Liver (tissue), 7 donors: ENCODE measurements at regions not wholly inside any gene's neighbourhood (a gene's known extent, or its start where the extent isn't known, plus 50 kb on each side); places are given as distances from the start of the nearest gene placed in this dataset.

ENCODE experiments used
- DNase-seq: peaks from one replicate; pipeline ENCODE4 v3.0.0-alpha.2; 2017; ENCODE audit warnings: low spot score
- H3K27ac ChIP-seq, 2 donors: one replicate each; pipeline ENCODE4 v1.7.0; 2013; ENCODE audit warnings: inconsistent platforms in 2 of 2, low read length in 2 of 2, control low read depth in 1 of 2, low read depth in 1 of 2, mild to moderate bottlenecking in 1 of 2
- H3K27me3 ChIP-seq, 4 donors: one replicate each; pipeline versions ENCODE4 v1.6.1 to v1.7.0; 2013; ENCODE audit warnings: low read length in 3 of 4, inconsistent platforms in 1 of 4, mild to moderate bottlenecking in 1 of 4, moderate library complexity in 1 of 4; ENCODE audit not compliant: control insufficient read depth in 4 of 4, insufficient read depth in 4 of 4
- H3K36me3 ChIP-seq, 4 donors: one replicate each; pipeline versions ENCODE4 v1.6.1 to v1.7.0; 2013; ENCODE audit warnings: low read length in 3 of 4, mild to moderate bottlenecking in 3 of 4, low read depth in 1 of 4, moderate library complexity in 1 of 4; ENCODE audit not compliant: control insufficient read depth in 4 of 4, insufficient read depth in 3 of 4
- H3K4me1 ChIP-seq, 4 donors: one replicate each; pipeline versions ENCODE4 v1.6.1 to v1.7.0; 2013; ENCODE audit warnings: low read length in 3 of 4, mild to moderate bottlenecking in 3 of 4, moderate library complexity in 1 of 4; ENCODE audit not compliant: control insufficient read depth in 4 of 4, insufficient read depth in 4 of 4
- H3K4me3 ChIP-seq, 3 donors: one replicate each; pipeline versions ENCODE4 v1.6.1 to v1.7.0; 2013; ENCODE audit warnings: low read length in 3 of 3, control low read depth in 1 of 3, low read depth in 1 of 3, mild to moderate bottlenecking in 1 of 3
- H3K9ac ChIP-seq, 2 donors: one replicate each; pipeline ENCODE4 v1.7.0; 2013; ENCODE audit warnings: low read length in 2 of 2, mild to moderate bottlenecking in 2 of 2, moderate library complexity in 2 of 2, control low read depth in 1 of 2, low read depth in 1 of 2
- H3K9me3 ChIP-seq, 4 donors: one replicate each; pipeline versions ENCODE4 v1.6.1 to v1.7.0; 2013; ENCODE audit warnings: low read length in 3 of 4; ENCODE audit not compliant: control insufficient read depth in 4 of 4
- ATF3 ChIP-seq: IDR thresholded peaks from 2 replicates; pipeline ENCODE4 v1.6.1; 2016; ENCODE audit warnings: antibody characterized with exemption
- FOXA1 ChIP-seq: IDR thresholded peaks from 2 replicates; pipeline ENCODE4 v1.6.1; 2016; ENCODE audit warnings: antibody characterized with exemption
- FOXA2 ChIP-seq: IDR thresholded peaks from 2 replicates; pipeline ENCODE4 v1.6.1; 2016; ENCODE audit warnings: antibody characterized with exemption
- GABPA ChIP-seq, 2 donors: IDR thresholded peaks in 1 of 2; conservative IDR thresholded peaks in 1 of 2; 2 replicates each; pipeline ENCODE4 v1.6.1; 2016; ENCODE audit warnings: antibody characterized with exemption in 2 of 2, mild to moderate bottlenecking in 1 of 2, moderate library complexity in 1 of 2
- HNF4A ChIP-seq, 2 donors: conservative IDR thresholded peaks; 2 replicates each; pipeline ENCODE4 v1.6.1; 2016; ENCODE audit warnings: antibody characterized with exemption in 2 of 2, mild to moderate bottlenecking in 2 of 2
- HNF4G ChIP-seq: IDR thresholded peaks from 2 replicates; pipeline ENCODE4 v1.6.1; 2016; ENCODE audit warnings: antibody characterized with exemption
- MAX ChIP-seq: IDR thresholded peaks from 2 replicates; pipeline ENCODE4 v1.6.1; 2016; ENCODE audit warnings: antibody characterized with exemption
- NR2F2 ChIP-seq: IDR thresholded peaks from 2 replicates; pipeline ENCODE4 v1.6.1; 2016; ENCODE audit warnings: antibody characterized with exemption
- REST ChIP-seq: IDR thresholded peaks from 2 replicates; pipeline ENCODE4 v1.6.1; 2016; ENCODE audit warnings: antibody characterized with exemption, mild to moderate bottlenecking
- TAF1 ChIP-seq: conservative IDR thresholded peaks from 2 replicates; pipeline ENCODE4 v1.6.1; 2016; ENCODE audit warnings: antibody characterized with exemption, mild to moderate bottlenecking
- YY1 ChIP-seq: IDR thresholded peaks from 2 replicates; pipeline ENCODE4 v1.6.1; 2016; ENCODE audit warnings: antibody characterized with exemption, mild to moderate bottlenecking
- ZBTB33 ChIP-seq: IDR thresholded peaks from 2 replicates; pipeline ENCODE4 v1.6.1; 2016; ENCODE audit warnings: antibody characterized with exemption
- WGBS: extraction: QIAGEN DNeasy Blood & Tissue Kit; methylation state at CpG from one replicate; pipeline ENCODE4 v1.1.7; 2013; 5-methylcytosine and 5-hydroxymethylcytosine counted together
- donor health status: healthy.
- donor health status: healthy.
- donor health status: healthy.
- donor health status: healthy.

GRCh38 chr5:39506211-39506610, 81.4 kb upstream of the DAB2 start:
- WGBS, result 92% methylated on average over 5 of the region's 5 CpGs
- H3K9ac ChIP-seq, result no peak overlapping the region
- no peak for DNase-seq
- TF ChIP-seq ZBTB33 (no peak), NR2F2 (no peak)
- H3K4me3 ChIP-seq, result no peak overlapping the region
- peaks cover 0 to 1% (median 0%) of the 10 kb centered on the region in 4 donors for H3K4me1 ChIP-seq
- no peaks in the 10 kb centered on the region for H3K36me3 ChIP-seq
- H3K27me3 ChIP-seq, result peaks cover 0 to 3% (median 0%) of the 10 kb centered on the region in 4 donors
- H3K27ac ChIP-seq, result no peak overlapping the region
- no peaks in the 10 kb centered on the region for H3K9me3 ChIP-seq

- Histone ChIP-seq H3K36me3 (no peaks in the 10 kb centered on the region), H3K27me3 (peaks cover 0 to 3% (median 0%) of the 10 kb centered on the region in 4 donors), H3K9ac (no peak overlapping the region), H3K9me3 (no peaks in the 10 kb centered on the region), H3K4me1 (peaks cover 0 to 1% (median 0%) of the 10 kb centered on the region in 4 donors), H3K27ac (no peak overlapping the region), H3K4me3 (no peak overlapping the region)
- no peak for TF ChIP-seq NR2F2
- no peak for TF ChIP-seq FOXA2
- TF ChIP-seq HNF4G, result no peak
- 91% methylated on average over 5 of the region's 5 CpGs for WGBS
- DNase-seq, result no peak
These were observed 81.0 kb upstream of the DAB2 start for GRCh38 chr5:39505791-39506190.

- Histone ChIP-seq H3K4me3 (no peak overlapping the region), H3K27me3 (peaks cover 0 to 4% (median 0%) of the 10 kb centered on the region in 4 donors), H3K9me3 (no peaks in the 10 kb centered on the region), H3K36me3 (no peaks in the 10 kb centered on the region), H3K9ac (no peak overlapping the region), H3K27ac (no peak overlapping the region), H3K4me1 (peaks cover 0 to 1% (median 0%) of the 10 kb centered on the region in 4 donors)
- TF ChIP-seq ZBTB33, result no peak
- TF ChIP-seq NR2F2, result no peak
- no peak for TF ChIP-seq MAX
- TF ChIP-seq FOXA1, result no peak
- TF ChIP-seq TAF1, result no peak
- no peak for TF ChIP-seq REST
- no peak for TF ChIP-seq YY1
- no peak for TF ChIP-seq GABPA (IDR thresholded peaks at IDR 0.05 in 1 of 2, conservative IDR thresholded peaks at IDR 0.05 in 1 of 2)
- no peak for TF ChIP-seq HNF4A (conservative IDR thresholded peaks at IDR 0.05)
- no peak for TF ChIP-seq ATF3
- DNase-seq, result no peak
These were observed 80.6 kb upstream of the DAB2 start for GRCh38 chr5:39505363-39505762.
